ENCODE measurements at regions not wholly inside any gene's neighbourhood (a gene's known extent, or its start where the extent isn't known, plus 50 kb on each side); places are given as distances from the start of the nearest gene placed in this dataset.

- H3K4me3 ChIP-seq (ENCODE audit: low read length, poor library complexity, severe bottlenecking), result no peak overlapping the region
- no peaks in the 10 kb centered on the region for H3K27me3 ChIP-seq (ENCODE audit: insufficient read depth, low read length, poor library complexity, severe bottlenecking)
- no peaks in the 10 kb centered on the region for H3K9me2 ChIP-seq (replicated peaks; ENCODE audit: low read depth, low read length)
- no peaks in the 10 kb centered on the region for H4K20me1 ChIP-seq (ENCODE audit: insufficient read depth, low read length, poor library complexity, severe bottlenecking)
- no peak overlapping the region for H3K9ac ChIP-seq (ENCODE audit: low read depth, low read length, poor library complexity, severe bottlenecking)
- no peak overlapping the region for H3K4me2 ChIP-seq (ENCODE audit: low read depth, low read length, poor library complexity, severe bottlenecking)
- H3K4me1 ChIP-seq (ENCODE audit: insufficient read depth, low read length, poor library complexity, severe bottlenecking), result no peaks in the 10 kb centered on the region
- no peaks in the 10 kb centered on the region for H3F3A ChIP-seq (ENCODE audit: low read depth)
- no peak overlapping the region for H2AFZ ChIP-seq (ENCODE audit: low read length)
- no peaks in the 10 kb centered on the region for H3K79me2 ChIP-seq (ENCODE audit: insufficient read depth, low read length)
- no peaks in the 10 kb centered on the region for H3K36me3 ChIP-seq (ENCODE audit: insufficient read depth, low read length)
- TF ChIP-seq CTCF (conservative IDR thresholded peaks at IDR 0.05; ENCODE audit: low read length) (peak; percentile 50), EZH2phosphoT487 (IDR thresholded peaks at IDR 0.05; ENCODE audit: borderline replicate concordance) (no peak)
- no peaks in the 10 kb centered on the region for H3K9me3 ChIP-seq (ENCODE audit: insufficient read depth, low read depth, low read length)
Observed at GRCh38 chr11:127993788-127994187, 593.6 kb downstream of the ETS1 start.

GRCh38 chr11:127993281-127993680 is 594.1 kb downstream of the ETS1 start:
- no peaks in the 10 kb centered on the region for H3K36me3 ChIP-seq (ENCODE audit: insufficient read depth, low read length)
- H3F3A ChIP-seq (ENCODE audit: low read depth), result no peaks in the 10 kb centered on the region
- H2AFZ ChIP-seq (ENCODE audit: low read length), result no peak overlapping the region
- TF ChIP-seq CTCF (conservative IDR thresholded peaks at IDR 0.05; ENCODE audit: low read length), result no peak
- no peak for TF ChIP-seq EZH2phosphoT487 (IDR thresholded peaks at IDR 0.05; ENCODE audit: borderline replicate concordance)
- no peaks in the 10 kb centered on the region for H3K9me2 ChIP-seq (replicated peaks; ENCODE audit: low read depth, low read length)
- no peaks in the 10 kb centered on the region for H3K79me2 ChIP-seq (ENCODE audit: insufficient read depth, low read length)
- no peaks in the 10 kb centered on the region for H4K20me1 ChIP-seq (ENCODE audit: insufficient read depth, low read length, poor library complexity, severe bottlenecking)
- no peaks in the 10 kb centered on the region for H3K9me3 ChIP-seq (ENCODE audit: insufficient read depth, low read depth, low read length)
- no peak overlapping the region for H3K9ac ChIP-seq (ENCODE audit: low read depth, low read length, poor library complexity, severe bottlenecking)
- no peaks in the 10 kb centered on the region for H3K4me1 ChIP-seq (ENCODE audit: insufficient read depth, low read length, poor library complexity, severe bottlenecking)
- H3K4me2 ChIP-seq (ENCODE audit: low read depth, low read length, poor library complexity, severe bottlenecking), result no peak overlapping the region
- no peaks in the 10 kb centered on the region for H3K27me3 ChIP-seq (ENCODE audit: insufficient read depth, low read length, poor library complexity, severe bottlenecking)
- H3K4me3 ChIP-seq (ENCODE audit: low read length, poor library complexity, severe bottlenecking), result no peak overlapping the region

- no peak for TF ChIP-seq CTCF (conservative IDR thresholded peaks at IDR 0.05; ENCODE audit: low read length)
- Histone ChIP-seq H3K27me3 (ENCODE audit: insufficient read depth, low read length, poor library complexity, severe bottlenecking) (no peaks in the 10 kb centered on the region), H3K9ac (ENCODE audit: low read depth, low read length, poor library complexity, severe bottlenecking) (no peak overlapping the region), H3F3A (ENCODE audit: low read depth) (no peaks in the 10 kb centered on the region), H4K20me1 (ENCODE audit: insufficient read depth, low read length, poor library complexity, severe bottlenecking) (no peaks in the 10 kb centered on the region), H3K9me3 (ENCODE audit: insufficient read depth, low read depth, low read length) (no peaks in the 10 kb centered on the region; the same call in 1 of the 2 replicates), H3K79me2 (ENCODE audit: insufficient read depth, low read length) (no peaks in the 10 kb centered on the region), H3K9me2 (replicated peaks; ENCODE audit: low read depth, low read length) (no peaks in the 10 kb centered on the region), H3K4me2 (ENCODE audit: low read depth, low read length, poor library complexity, severe bottlenecking) (no peak overlapping the region), H3K36me3 (ENCODE audit: insufficient read depth, low read length) (no peaks in the 10 kb centered on the region), H3K4me1 (ENCODE audit: insufficient read depth, low read length, poor library complexity, severe bottlenecking) (no peaks in the 10 kb centered on the region), H3K4me3 (ENCODE audit: low read length, poor library complexity, severe bottlenecking) (no peak overlapping the region), H2AFZ (ENCODE audit: low read length) (no peak overlapping the region)
Observed at GRCh38 chr11:127986073-127986472, 601.3 kb downstream of the ETS1 start.
